Heart right ventricle (tissue), 16 donors: ENCODE measurements at regions not wholly inside any gene's neighbourhood (a gene's known extent, or its start where the extent isn't known, plus 50 kb on each side); places are given as distances from the start of the nearest gene placed in this dataset.

ENCODE experiments used
- ATAC-seq, 8 donors: fragments of 200-7000 bp; cut with Tn5 transposase; one replicate each; pipeline ENCODE4 v1.9.1; 2020; ENCODE audit warnings: mild to moderate bottlenecking in 8 of 8, moderate library complexity in 8 of 8, moderate number of reproducible peaks in 1 of 8
- DNase-seq, 2 donors: peaks; one replicate each; pipeline ENCODE4 v3.0.0-alpha.2; 2020
- H3K27ac ChIP-seq, 10 donors: fragments of 200-600 bp; sonication (generic) in 2 of 10; one replicate each; pipeline versions ENCODE4 v1.5.0 to v1.8.0; 2020 to 2022; ENCODE audit warnings: mild to moderate bottlenecking in 3 of 10
- H3K27me3 ChIP-seq, 7 donors: fragments of 200-600 bp; one replicate each; pipeline ENCODE4 v1.8.0; 2021 to 2022; ENCODE audit warnings: mild to moderate bottlenecking in 2 of 7
- H3K36me3 ChIP-seq, 9 donors: fragments of 200-600 bp; sonication (generic) in 1 of 9; one replicate each; pipeline versions ENCODE4 v1.5.0 to v1.8.0; 2020 to 2022; ENCODE audit warnings: mild to moderate bottlenecking in 2 of 9
- H3K4me1 ChIP-seq, 9 donors: fragments of 200-600 bp; sonication (generic) in 1 of 9; one replicate each; pipeline versions ENCODE4 v1.5.0 to v1.8.0; 2020 to 2022; ENCODE audit warnings: mild to moderate bottlenecking in 4 of 9
- H3K4me3 ChIP-seq, 10 donors: fragments of 200-600 bp; sonication (generic) in 2 of 10; one replicate each; pipeline versions ENCODE4 v1.5.0 to v1.8.0; 2020 to 2022; ENCODE audit warnings: mild to moderate bottlenecking in 7 of 10, moderate library complexity in 2 of 10
- H3K9me3 ChIP-seq, 11 donors: fragments of 200-600 bp in 10 of 11; sonication (generic) in 2 of 11; one replicate each; pipeline versions ENCODE4 v1.5.0 to v1.8.0; 2013 to 2022; ENCODE audit warnings: mild to moderate bottlenecking in 2 of 11, control low read depth in 1 of 11, moderate library complexity in 1 of 11
- CTCF ChIP-seq, 9 donors: fragments of 200-600 bp; sonication (generic) in 2 of 9; IDR thresholded peaks; one replicate each; pipeline versions ENCODE4 v1.5.0 to v1.8.0; 2021 to 2022; ENCODE audit warnings: antibody characterized with exemption in 9 of 9, mild to moderate bottlenecking in 5 of 9, moderate library complexity in 1 of 9
- WGBS, 2 donors: extraction: QIAGEN DNeasy Blood & Tissue Kit; methylation state at CpG; one replicate each; pipeline ENCODE4 v1.1.7; 2013; ENCODE audit warnings: inconsistent platforms in 1 of 2; 5-methylcytosine and 5-hydroxymethylcytosine counted together
- intact Hi-C, 10 donors: fragments of 100-400 bp; cut with DNase I; formaldehyde crosslinking; loops; one replicate each; pipeline versions ENCODE4 v1.11.1 to v1.14.2; 2022
- donor health status: Arrhythmogenic right ventricular cardiomyopathy.
- donor health status: ischemic (EF 13 %, LVEDD 7.1; RV severe dilation, severe dysfunction).
- donor health status: healthy with polysubstance abuse.
- donor health status: DM: no; HTN: yes; CAD: no.
- donor health status: DM: no; HTN: no; CAD: no.
- donor health status: ischemic (EF 25% LVEDD 6.9; RV normal size, moderate dysfunction).
- donor health status: ischemic (EF 25% LVEDD 5.7; RV mildly dilated, moderate dysfunction).
- donor health status: healthy.
- donor health status: DM: yes; HTN: yes; CAD: no.
- donor health status: Ischemic cardiomyopathy.
- donor health status: ischemic (EF 35%, LVEDD 5.7; RV mildly dilated, moderate dysfunction).
- donor health status: nonischemic (EF 11% LVEDD 7.7; RV severe dilation, severe dysfunction).
- donor health status: DM: yes; HTN: yes; CAD: no.
- donor health status: PGD.
- donor health status: ischemic (EF 29% LVEDD 5.4; RV normal size, mild dysfunction).
- donor health status: nonischemic (EF 23%, LVEDD 6.1; RV moderate dilation, normal function).

GRCh38 chr6:91098006-91098405 is 511.1 kb upstream of the MAP3K7 start:
- H3K4me1 ChIP-seq: peaks cover 0 to 7% (median 0%) of the 10 kb centered on the region in 9 donors
- H3K36me3 ChIP-seq: no peaks in the 10 kb centered on the region
- ATAC-seq (no peak), DNase-seq (no peak)
- H3K4me3 ChIP-seq: no peak overlapping the region
- intact Hi-C loops: no loop called here
- no peak for TF ChIP-seq CTCF (IDR thresholded peaks at IDR 0.05)
- no peaks in the 10 kb centered on the region for H3K9me3 ChIP-seq
- WGBS, 2 donors: 78 to 88% methylated on average over 5 of the region's 5 CpGs
- H3K27ac ChIP-seq: no peak overlapping the region
- H3K27me3 ChIP-seq: no peaks in the 10 kb centered on the region

- intact Hi-C loops: no loop called here
- Histone ChIP-seq H3K4me3 (no peak overlapping the region), H3K36me3 (no peaks in the 10 kb centered on the region), H3K27me3 (no peaks in the 10 kb centered on the region), H3K9me3 (no peaks in the 10 kb centered on the region), H3K27ac (no peak overlapping the region), H3K4me1 (peaks cover 0 to 7% (median 0%) of the 10 kb centered on the region in 9 donors)
- ATAC-seq: no peak
- DNase-seq: peak; percentile 23 to 42
- WGBS, 2 donors: 31 to 35% methylated on average over 5 of the region's 5 CpGs
- TF ChIP-seq CTCF (IDR thresholded peaks at IDR 0.05): no peak
Measured at GRCh38 chr6:91097364-91097763, 510.5 kb upstream of the MAP3K7 start.

- intact Hi-C loops: no loop called here
- no peaks in the 10 kb centered on the region for H3K27me3 ChIP-seq
- TF ChIP-seq CTCF (IDR thresholded peaks at IDR 0.05): no peak
- ATAC-seq (no peak), DNase-seq (no peak)
- H3K4me3 ChIP-seq: no peak overlapping the region
- H3K36me3 ChIP-seq: no peaks in the 10 kb centered on the region
- H3K9me3 ChIP-seq: no peaks in the 10 kb centered on the region
- H3K4me1 ChIP-seq: peaks cover 0 to 7% (median 0%) of the 10 kb centered on the region in 9 donors
- no peak overlapping the region for H3K27ac ChIP-seq
Measured at GRCh38 chr6:91094806-91095475, 508.1 kb upstream of the MAP3K7 start.

GRCh38 chr6:91094341-91094740 is 507.5 kb upstream of the MAP3K7 start:
- Histone ChIP-seq H3K9me3 (no peaks in the 10 kb centered on the region), H3K27me3 (no peaks in the 10 kb centered on the region), H3K36me3 (no peaks in the 10 kb centered on the region), H3K27ac (no peak overlapping the region), H3K4me3 (no peak overlapping the region), H3K4me1 (peaks cover 0 to 7% (median 0%) of the 10 kb centered on the region in 9 donors)
- ATAC-seq (no peak), DNase-seq (no peak)
- TF ChIP-seq CTCF (IDR thresholded peaks at IDR 0.05): no peak
- intact Hi-C loops: no loop called here
